Endodermal cell (in vitro differentiated cells): ENCODE measurements at regions not wholly inside any gene's neighbourhood (a gene's known extent, or its start where the extent isn't known, plus 50 kb on each side); places are given as distances from the start of the nearest gene placed in this dataset.

Experiments used
- DNase-seq: peaks from one replicate; pipeline ENCODE4 v3.0.0-alpha.2; 2017
- H3K27ac ChIP-seq: 2 replicates; pipeline ENCODE4 v1.5.1; 2013; ENCODE audit warnings: mild to moderate bottlenecking, low read depth, low read length, moderate library complexity
- H3K27me3 ChIP-seq: 2 replicates; pipeline ENCODE4 v1.6.1; 2013; ENCODE audit warnings: mild to moderate bottlenecking, low read length, moderate library complexity; ENCODE audit not compliant: insufficient read depth, control insufficient read depth, poor library complexity, severe bottlenecking
- H3K36me3 ChIP-seq: 2 replicates; pipeline ENCODE4 v1.7.0; 2013; ENCODE audit warnings: mild to moderate bottlenecking, low read length, moderate library complexity; ENCODE audit not compliant: control insufficient read depth, insufficient read depth
- H3K4me1 ChIP-seq: one replicate; pipeline ENCODE4 v1.7.0; 2013; ENCODE audit warnings: low read length; ENCODE audit not compliant: control insufficient read depth, insufficient read depth
- H3K4me3 ChIP-seq: 2 replicates; pipeline ENCODE4 v1.5.1; 2013; ENCODE audit warnings: mild to moderate bottlenecking, low read length, moderate library complexity
- H3K9ac ChIP-seq: 2 replicates; pipeline ENCODE4 v1.6.1; 2013; ENCODE audit warnings: mild to moderate bottlenecking, low read length, moderate library complexity; ENCODE audit not compliant: poor library complexity, severe bottlenecking; ENCODE audit errors: extremely low read depth
- H3K9me3 ChIP-seq: 2 replicates; pipeline ENCODE4 v1.6.1; 2013; ENCODE audit warnings: mild to moderate bottlenecking, low read length, moderate library complexity; ENCODE audit not compliant: control insufficient read depth
- H3K27ac Mint-ChIP-seq: 2 replicates; pipeline ENCODE4 v1.8.0; 2020; ENCODE audit warnings: mixed read lengths
- H3K27me3 Mint-ChIP-seq: 2 replicates; pipeline ENCODE4 v1.8.0; 2021; ENCODE audit warnings: mild to moderate bottlenecking, mixed read lengths; ENCODE audit not compliant: insufficient read depth
- H3K36me3 Mint-ChIP-seq: 2 replicates; pipeline ENCODE4 v1.8.0; 2020; ENCODE audit warnings: low read depth, mixed read lengths
- H3K4me1 Mint-ChIP-seq: 2 replicates; pipeline ENCODE4 v1.8.0; 2020; ENCODE audit warnings: mixed read lengths
- H3K4me3 Mint-ChIP-seq: 2 replicates; pipeline ENCODE4 v1.8.0; 2020; ENCODE audit warnings: mild to moderate bottlenecking, moderate library complexity, mixed read lengths
- H3K9me3 Mint-ChIP-seq: 2 replicates; pipeline ENCODE4 v1.8.0; 2020; ENCODE audit warnings: mild to moderate bottlenecking, mixed read lengths
- CTCF ChIP-seq: fragments of 200-600 bp; sonication (generic); conservative IDR thresholded peaks from 2 replicates; pipeline ENCODE4 v1.5.0; 2021; ENCODE audit warnings: antibody characterized with exemption, mild to moderate bottlenecking
- WGBS, 2 experiments: methylation state at CpG; one replicate each; pipeline versions ENCODE4 v1.1.5 to v1.1.7; 2013; ENCODE audit warnings: missing lambda C conversion rate in 2 of 2, mixed read lengths in 1 of 2; ENCODE audit not compliant: insufficient coverage in 1 of 2, insufficient read length in 1 of 2; 5-methylcytosine and 5-hydroxymethylcytosine counted together

DNA sequence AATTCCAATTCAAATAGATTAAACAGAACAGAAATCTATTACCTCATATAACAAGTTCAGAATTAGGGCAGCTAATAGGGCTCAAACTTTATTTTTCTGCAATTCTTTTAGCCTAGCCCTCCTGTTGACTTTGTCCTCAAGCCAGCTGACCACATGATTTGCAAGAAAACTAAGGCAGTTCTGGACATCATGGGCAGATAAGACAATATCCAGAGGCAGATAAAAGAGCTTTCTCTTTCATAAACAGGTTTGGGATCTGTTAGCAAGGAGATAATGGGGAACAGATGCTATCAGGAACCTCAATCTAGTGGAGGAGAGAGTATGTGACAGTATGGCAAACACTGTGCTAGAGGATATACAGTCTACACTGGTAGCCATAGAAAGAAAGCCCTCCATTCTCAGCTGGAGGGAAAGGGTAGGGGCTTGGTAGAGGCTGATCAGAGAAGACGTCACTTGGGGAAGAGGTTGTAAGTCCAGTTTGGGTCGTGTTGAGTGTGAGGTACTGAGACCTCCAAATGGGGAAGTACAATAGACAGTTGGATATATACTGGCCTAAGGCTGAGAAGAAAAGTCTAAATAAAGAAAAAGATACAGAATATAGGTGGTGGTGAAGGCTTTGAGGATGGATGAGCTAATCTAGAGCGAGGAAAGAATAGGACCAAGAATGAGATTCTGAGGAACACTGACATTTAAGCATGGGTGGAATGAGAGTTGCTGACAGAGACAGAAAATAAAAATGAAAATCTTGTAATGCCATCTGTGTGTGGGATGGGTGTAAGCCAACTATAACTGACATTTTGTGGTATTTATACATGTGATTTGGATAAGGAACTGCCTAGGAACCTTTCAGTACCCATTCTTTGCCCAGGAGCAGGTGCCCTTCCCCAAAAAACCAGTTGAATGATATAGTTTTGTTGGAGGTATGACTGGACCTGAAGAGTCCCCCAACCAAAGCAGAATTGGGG lies 67.4 kb downstream of the CYB561 start:
- Histone ChIP-seq H3K9ac (no peak overlapping the region), H3K27ac (no peak overlapping the region), H3K27me3 (no peaks in the 10 kb centered on the region), H3K9me3 (peaks cover 19% of the 10 kb centered on the region), H3K4me1 (no peaks in the 10 kb centered on the region), H3K4me3 (no peak overlapping the region), H3K36me3 (no peaks in the 10 kb centered on the region)
- DNase-seq = no peak
- no peaks in the 10 kb centered on the region for H3K27me3 Mint-ChIP-seq
- no peak overlapping the region for H3K4me3 Mint-ChIP-seq
- 73 to 77% methylated on average over 3 of the region's 3 CpGs for WGBS, 2 experiments
- H3K9me3 Mint-ChIP-seq = peaks cover 24% of the 10 kb centered on the region
- H3K4me1 Mint-ChIP-seq = no peaks in the 10 kb centered on the region
- no peak for TF ChIP-seq CTCF
- H3K36me3 Mint-ChIP-seq = peaks cover 16% of the 10 kb centered on the region
- no peak overlapping the region for H3K27ac Mint-ChIP-seq

DNA sequence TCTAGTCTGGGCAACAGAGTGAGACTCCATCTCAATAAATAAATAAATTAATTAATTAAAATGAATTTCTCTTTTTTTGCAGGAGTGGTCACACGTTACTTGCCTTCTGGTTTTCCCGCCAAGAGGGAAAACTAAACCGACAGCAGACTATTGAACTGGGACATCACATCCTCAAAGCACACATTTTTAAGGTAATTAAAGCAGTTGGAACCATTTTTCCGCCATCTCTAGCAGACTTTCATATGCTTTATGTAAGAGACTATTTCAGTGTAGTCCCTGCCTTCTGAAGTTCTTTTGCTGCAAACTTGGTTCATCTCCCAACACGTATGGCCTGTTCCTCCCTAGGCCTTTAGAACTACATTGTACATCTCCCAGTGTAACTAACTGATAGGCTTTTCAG lies 66.5 kb downstream of the CYB561 start:
- no peak overlapping the region for H3K9ac ChIP-seq
- Mint-ChIP-seq H3K36me3 (peaks cover 16% of the 10 kb centered on the region), H3K4me3 (no peak overlapping the region), H3K27me3 (no peaks in the 10 kb centered on the region), H3K27ac (no peak overlapping the region), H3K9me3 (peaks cover 24% of the 10 kb centered on the region), H3K4me1 (no peaks in the 10 kb centered on the region)
- WGBS, 2 experiments = 95 to 100% methylated on average over 1 to 5 of the region's 5 CpGs
- H3K36me3 ChIP-seq = no peaks in the 10 kb centered on the region
- no peak for TF ChIP-seq CTCF
- DNase-seq = no peak
- no peaks in the 10 kb centered on the region for H3K4me1 ChIP-seq
- no peak overlapping the region for H3K4me3 ChIP-seq
- no peaks in the 10 kb centered on the region for H3K27me3 ChIP-seq
- peaks cover 19% of the 10 kb centered on the region for H3K9me3 ChIP-seq
- no peak overlapping the region for H3K27ac ChIP-seq

- Mint-ChIP-seq H3K27me3 (no peaks in the 10 kb centered on the region), H3K27ac (no peak overlapping the region), H3K4me1 (no peaks in the 10 kb centered on the region), H3K4me3 (no peak overlapping the region), H3K36me3 (peaks cover 16% of the 10 kb centered on the region), H3K9me3 (peaks cover 19% of the 10 kb centered on the region)
- no peak overlapping the region for H3K4me3 ChIP-seq
- 89 to 100% methylated on average over 4 of the region's 4 CpGs for WGBS, 2 experiments
- H3K4me1 ChIP-seq = no peaks in the 10 kb centered on the region
- H3K27me3 ChIP-seq = no peaks in the 10 kb centered on the region
- peaks cover 18% of the 10 kb centered on the region for H3K9me3 ChIP-seq
- DNase-seq = no peak
- H3K27ac ChIP-seq = no peak overlapping the region
- no peak overlapping the region for H3K9ac ChIP-seq
- TF ChIP-seq CTCF = no peak
- no peaks in the 10 kb centered on the region for H3K36me3 ChIP-seq
These were observed 64.9 kb downstream of the CYB561 start for GRCh38 chr17:63381101-63381729.
